ENCODE measurements at regions not wholly inside any gene's neighbourhood (a gene's known extent, or its start where the extent isn't known, plus 50 kb on each side); places are given as distances from the start of the nearest gene placed in this dataset.

GRCh38 chr2:225124311-225125017 lies 82.2 kb upstream of the DOCK10 start:
- no peak for ATAC-seq
- no peak for TF ChIP-seq OSR1 (CRISPR knock-in tag; IDR thresholded peaks at IDR 0.05)
- no peak for TF ChIP-seq ZC3H10 (CRISPR knock-in tag; IDR thresholded peaks at IDR 0.05)
- no peak for TF ChIP-seq TSHZ2 (CRISPR knock-in tag; IDR thresholded peaks at IDR 0.05)
- TF ChIP-seq TCF4 (CRISPR knock-in tag; IDR thresholded peaks at IDR 0.05; ENCODE audit: borderline replicate concordance) = no peak
- TF ChIP-seq POU6F1 (CRISPR knock-in tag; IDR thresholded peaks at IDR 0.05; ENCODE audit: borderline replicate concordance, low read depth) = no peak
- TF ChIP-seq CSDC2 (CRISPR knock-in tag; IDR thresholded peaks at IDR 0.05) = no peak
- no peak for TF ChIP-seq ESRRG (CRISPR knock-in tag; IDR thresholded peaks at IDR 0.05)
- no peak for TF ChIP-seq ISL1 (CRISPR knock-in tag; IDR thresholded peaks at IDR 0.05)
- no peak for TF ChIP-seq TOX (CRISPR knock-in tag; IDR thresholded peaks at IDR 0.05; ENCODE audit: borderline replicate concordance)
- TF ChIP-seq PPARA (CRISPR knock-in tag; IDR thresholded peaks at IDR 0.05; ENCODE audit: borderline replicate concordance) = no peak
- TF ChIP-seq GLIS3 (CRISPR knock-in tag; IDR thresholded peaks at IDR 0.05) = no peak
- no peak for TF ChIP-seq ZNF8 (CRISPR knock-in tag; IDR thresholded peaks at IDR 0.05)
- no peak for TF ChIP-seq SNAI2 (CRISPR knock-in tag; IDR thresholded peaks at IDR 0.05)
- no peak for TF ChIP-seq ZFP30 (CRISPR knock-in tag; IDR thresholded peaks at IDR 0.05)
- no peak for TF ChIP-seq ZNF70 (CRISPR knock-in tag; IDR thresholded peaks at IDR 0.05)
- TF ChIP-seq RARB (CRISPR knock-in tag; IDR thresholded peaks at IDR 0.05) = no peak
- TF ChIP-seq ARNTL (CRISPR knock-in tag; IDR thresholded peaks at IDR 0.05; ENCODE audit: borderline replicate concordance, low read depth) = no peak

- no peak for ATAC-seq
- TF ChIP-seq ZFP30 (CRISPR knock-in tag; IDR thresholded peaks at IDR 0.05) = no peak
- no peak for TF ChIP-seq ISL1 (CRISPR knock-in tag; IDR thresholded peaks at IDR 0.05)
- no peak for TF ChIP-seq ZNF565 (CRISPR knock-in tag; conservative IDR thresholded peaks at IDR 0.05; ENCODE audit: low read depth)
- no peak for TF ChIP-seq CSRNP3 (CRISPR knock-in tag; IDR thresholded peaks at IDR 0.05)
- no peak for TF ChIP-seq BACH2 (CRISPR knock-in tag; IDR thresholded peaks at IDR 0.05; ENCODE audit: borderline replicate concordance)
- no peak for TF ChIP-seq ZNF8 (CRISPR knock-in tag; IDR thresholded peaks at IDR 0.05)
- TF ChIP-seq TCF4 (CRISPR knock-in tag; IDR thresholded peaks at IDR 0.05; ENCODE audit: borderline replicate concordance) = no peak
Measured at GRCh38 chr2:225122583-225123486, 80.6 kb upstream of the DOCK10 start.

GRCh38 chr2:225122007-225122406 lies 79.7 kb upstream of the DOCK10 start:
- TF ChIP-seq ZFP3 (CRISPR knock-in tag; IDR thresholded peaks at IDR 0.05) (no peak), TCF4 (CRISPR knock-in tag; IDR thresholded peaks at IDR 0.05; ENCODE audit: borderline replicate concordance) (no peak), ZNF8 (CRISPR knock-in tag; IDR thresholded peaks at IDR 0.05) (no peak), ZFP30 (CRISPR knock-in tag; IDR thresholded peaks at IDR 0.05) (no peak), TSHZ2 (CRISPR knock-in tag; IDR thresholded peaks at IDR 0.05) (no peak), BACH2 (CRISPR knock-in tag; IDR thresholded peaks at IDR 0.05; ENCODE audit: borderline replicate concordance) (no peak), ZNF70 (CRISPR knock-in tag; IDR thresholded peaks at IDR 0.05) (no peak), OSR1 (CRISPR knock-in tag; IDR thresholded peaks at IDR 0.05) (no peak), SNAI2 (CRISPR knock-in tag; IDR thresholded peaks at IDR 0.05) (no peak), TOX (CRISPR knock-in tag; IDR thresholded peaks at IDR 0.05; ENCODE audit: borderline replicate concordance) (no peak)
- no peak for ATAC-seq
